Putamen (tissue), 1 donor: ENCODE measurements at regions not wholly inside any gene's neighbourhood (a gene's known extent, or its start where the extent isn't known, plus 50 kb on each side); places are given as distances from the start of the nearest gene placed in this dataset.

Source experiments
- DNase-seq: peaks from one replicate; pipeline ENCODE4 v3.0.0-alpha.2; 2016; ENCODE audit warnings: low spot score

DNA sequence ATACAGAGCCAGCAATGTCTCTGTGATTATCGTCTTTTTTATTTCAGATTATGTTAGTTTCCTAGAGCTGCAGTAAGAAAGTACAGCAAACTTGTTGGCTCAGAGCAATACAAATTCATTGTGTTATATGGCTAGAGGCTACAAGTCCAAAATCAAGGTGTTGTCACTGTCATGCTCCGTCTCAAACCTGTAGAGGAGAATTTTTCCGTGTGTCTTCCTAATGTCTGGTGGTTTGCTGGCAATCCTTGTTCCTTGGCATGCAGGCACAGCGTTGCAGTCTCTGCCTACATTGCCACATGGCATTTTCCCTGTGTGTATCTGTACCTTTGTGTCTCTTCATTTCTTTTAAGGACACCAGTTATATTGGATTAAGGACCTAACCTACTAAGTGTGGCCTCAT lies 244.4 kb downstream of the LRRIQ3 start:
- DNase-seq, result no peak

DNA sequence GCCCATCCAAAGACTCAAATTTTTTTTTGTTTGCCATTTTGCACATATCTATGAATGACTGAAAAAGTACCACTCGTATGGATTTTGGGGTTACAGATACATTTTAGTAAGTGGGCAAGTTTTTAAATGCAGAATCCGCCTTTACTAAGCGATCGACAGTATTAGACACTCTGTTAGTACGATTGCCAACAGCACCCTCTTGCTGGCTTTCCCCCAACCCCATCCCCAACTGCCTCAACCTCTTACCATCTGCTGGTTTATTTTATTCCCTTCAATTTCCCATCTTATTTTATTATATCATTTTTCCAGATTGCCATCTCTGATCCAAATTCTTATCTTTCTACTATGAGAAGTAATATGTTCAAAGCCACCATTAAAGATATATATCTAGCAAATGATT lies 244.8 kb downstream of the LRRIQ3 start:
- no peak for DNase-seq

DNA sequence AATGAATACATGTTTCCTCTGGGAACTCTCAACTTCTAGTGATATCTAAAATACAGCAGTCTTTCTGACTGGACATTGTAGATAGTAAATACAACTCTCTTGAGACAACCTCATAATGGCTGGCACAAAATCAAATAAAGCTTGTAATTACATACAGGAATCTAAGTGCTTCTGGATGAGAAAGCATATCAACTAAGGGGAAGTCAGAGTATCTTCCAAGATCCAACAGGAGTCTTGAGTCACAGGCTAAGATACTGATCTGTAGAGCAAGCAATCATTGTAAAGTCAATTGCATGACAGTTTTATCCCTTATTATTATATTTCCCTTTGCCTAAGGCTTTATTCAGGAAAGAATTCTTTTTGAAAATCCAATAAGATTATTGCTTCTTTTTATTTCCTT lies 249.9 kb downstream of the LRRIQ3 start:
- DNase-seq, result no peak

DNA sequence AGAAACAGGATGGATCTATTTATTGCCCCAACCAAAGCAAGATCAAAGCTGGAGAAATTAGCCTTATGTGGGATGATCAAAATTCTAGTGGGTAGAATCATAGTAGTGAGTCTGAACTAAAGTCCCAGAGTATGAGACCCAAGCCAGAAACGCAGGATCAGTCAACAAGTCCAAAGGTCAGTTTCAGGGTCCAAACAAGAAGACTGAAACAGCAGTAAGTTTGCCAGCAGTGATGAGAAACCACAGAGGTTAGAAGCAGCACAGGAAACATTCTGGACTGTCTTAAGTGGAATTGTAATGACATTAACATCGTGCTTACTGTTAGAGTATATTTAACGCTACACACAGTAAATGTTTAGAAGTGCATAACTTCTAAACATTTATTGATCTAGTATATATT lies 251.0 kb downstream of the LRRIQ3 start:
- DNase-seq, result no peak

DNA sequence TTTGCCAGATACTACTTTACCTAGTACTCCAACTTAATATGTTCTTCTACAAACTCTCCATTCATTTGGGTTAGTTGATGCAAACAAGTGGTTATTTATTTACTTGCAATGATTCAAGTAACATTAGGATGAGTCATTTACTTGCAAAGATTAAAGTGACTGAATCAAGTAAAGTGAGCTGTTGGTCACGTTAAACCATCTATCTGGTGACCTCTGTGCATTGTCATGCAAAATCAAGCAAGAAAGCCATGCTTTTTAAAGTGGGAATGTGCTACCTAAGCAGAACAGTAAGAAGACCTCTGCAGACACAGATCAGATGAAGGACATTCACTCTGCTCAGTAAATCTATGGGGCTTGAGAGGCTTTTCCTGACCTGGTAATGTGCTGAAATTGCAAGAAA lies 254.7 kb downstream of the LRRIQ3 start:
- DNase-seq, result no peak

DNA sequence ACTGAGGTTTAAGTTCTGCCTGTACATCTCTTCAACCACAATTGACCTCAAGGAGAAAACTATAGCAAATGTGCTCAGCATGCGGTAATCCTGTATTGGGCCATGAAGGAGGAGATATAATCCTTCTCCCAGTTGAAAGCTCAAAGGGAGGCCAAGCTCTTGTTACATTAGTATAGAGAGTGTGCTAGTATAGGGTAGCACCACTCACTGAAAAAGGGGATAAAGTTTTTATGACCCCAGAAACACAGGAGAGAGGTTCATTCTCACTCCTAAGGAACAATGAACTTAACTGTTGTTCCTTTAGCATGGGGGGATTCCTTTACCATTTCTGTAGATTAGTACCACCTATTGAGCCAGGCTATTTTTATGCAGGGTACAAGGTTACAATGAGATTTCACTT lies 267.7 kb downstream of the LRRIQ3 start:
- no peak for DNase-seq

GRCh38 chr1:73914951-73915350 lies 283.0 kb downstream of the LRRIQ3 start:
- DNase-seq, result no peak

- DNase-seq, result no peak
Measured at GRCh38 chr1:73913025-73913424, 285.0 kb downstream of the LRRIQ3 start.

GRCh38 chr1:73911849-73912248 lies 286.1 kb downstream of the LRRIQ3 start:
- DNase-seq, result no peak

DNA sequence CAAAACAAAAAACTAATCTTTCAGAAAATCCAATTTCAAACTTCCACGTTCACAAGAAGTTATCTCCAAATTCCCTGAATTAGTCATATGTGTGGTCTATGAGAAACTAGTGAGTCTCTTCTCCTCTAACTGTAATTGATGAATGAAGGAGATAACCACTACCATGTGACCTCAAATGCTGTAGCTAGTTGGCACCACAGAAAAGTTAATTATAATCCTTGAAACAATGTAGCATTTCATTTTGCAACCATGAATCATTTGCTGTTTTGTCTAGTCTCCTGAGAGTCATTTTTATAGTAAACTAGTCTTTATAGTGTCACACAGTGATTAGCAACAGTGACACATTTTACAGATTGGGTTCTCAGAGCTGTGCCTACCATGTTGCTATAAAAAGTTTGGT lies 287.5 kb downstream of the LRRIQ3 start:
- DNase-seq, result no peak

- DNase-seq, result no peak
Measured at GRCh38 chr1:73910062-73910461, 287.9 kb downstream of the LRRIQ3 start.

DNA sequence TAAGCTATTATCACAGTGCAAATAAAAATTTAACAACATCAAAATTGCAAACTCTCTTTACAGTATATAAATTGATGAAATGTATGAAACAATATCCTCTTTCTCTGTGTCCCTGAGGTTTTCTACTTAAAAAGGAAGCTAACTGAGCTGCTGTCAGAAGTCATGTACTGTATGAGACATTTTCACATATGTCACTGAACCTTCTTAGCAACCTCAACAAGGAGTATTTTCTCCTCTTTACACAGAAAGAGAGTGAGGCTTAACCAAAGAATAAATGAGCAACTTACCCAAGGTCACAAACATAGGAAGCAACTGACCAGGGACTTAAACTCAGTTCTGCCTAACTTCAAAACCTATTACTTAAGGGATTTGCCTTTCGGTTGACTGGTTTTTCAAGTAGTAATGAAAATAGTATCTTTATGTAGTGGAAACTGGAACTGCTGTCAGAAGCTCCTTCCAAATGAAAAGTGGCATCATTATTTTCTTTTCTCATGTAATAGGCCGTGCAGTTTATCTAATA lies 288.9 kb downstream of the LRRIQ3 start:
- DNase-seq, result no peak

GRCh38 chr1:73907051-73907450 lies 290.9 kb downstream of the LRRIQ3 start:
- no peak for DNase-seq

- DNase-seq, result no peak
Measured at GRCh38 chr1:73903092-73903491, 294.9 kb downstream of the LRRIQ3 start.

GRCh38 chr1:73901738-73902137 lies 296.2 kb downstream of the LRRIQ3 start:
- DNase-seq, result no peak

DNA sequence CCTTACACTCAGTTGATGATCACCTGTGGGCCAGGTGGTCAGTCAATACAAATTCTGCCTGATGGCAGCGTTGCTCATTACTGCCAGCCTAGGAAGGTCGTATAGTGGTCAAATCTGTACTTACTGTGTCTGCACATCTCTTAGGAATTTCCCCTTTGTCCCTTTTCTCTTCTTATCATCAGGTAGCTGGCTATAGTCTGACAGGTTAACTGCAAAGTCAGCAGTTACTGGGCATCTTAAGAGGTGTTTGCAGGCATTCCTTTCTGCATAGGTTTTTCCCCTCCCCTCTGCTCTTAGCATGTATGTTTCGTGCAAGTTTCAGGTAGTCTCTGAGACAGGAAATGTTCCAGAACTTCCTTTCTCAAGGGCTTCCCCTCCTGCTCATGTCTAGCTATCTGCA lies 298.7 kb downstream of the LRRIQ3 start:
- DNase-seq, result no peak

DNA sequence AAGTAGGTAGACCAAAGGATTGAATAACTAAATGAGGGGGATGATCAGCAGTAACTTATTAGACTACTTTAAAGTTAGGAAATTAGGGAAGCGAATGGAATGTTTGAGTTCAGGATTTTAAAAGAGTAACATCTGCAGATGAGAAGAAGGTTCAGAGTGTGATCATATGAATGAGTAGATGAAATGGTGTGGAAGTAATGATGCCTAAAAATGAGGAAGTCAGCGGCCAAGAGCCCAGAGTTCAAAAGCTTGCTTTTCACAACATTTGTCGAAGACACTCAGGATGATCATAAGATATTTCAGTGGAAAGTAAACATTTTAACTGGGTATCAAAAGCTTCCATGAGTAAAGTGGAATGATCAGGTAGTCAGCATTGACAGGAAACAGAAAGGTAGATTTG lies 299.4 kb downstream of the LRRIQ3 start:
- DNase-seq, result no peak

DNA sequence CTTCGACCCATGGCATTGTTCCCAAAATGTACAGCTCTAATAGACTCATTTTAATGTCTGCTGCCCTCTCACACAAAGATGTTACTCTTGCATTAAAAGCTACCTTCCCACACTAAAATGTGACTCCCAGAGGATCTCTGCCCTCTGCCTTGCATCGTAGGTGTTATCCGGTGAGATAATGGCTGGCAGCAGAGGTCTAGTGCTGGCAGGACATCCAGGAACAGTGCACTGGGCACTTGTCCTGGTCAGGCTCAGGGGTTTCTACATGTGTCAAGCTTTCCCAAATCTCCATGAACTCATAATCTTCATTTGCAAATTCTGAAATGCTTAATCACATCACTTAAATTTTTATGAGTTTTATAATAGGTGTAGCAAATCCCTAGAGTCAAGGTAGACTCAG lies 310.6 kb downstream of the LRRIQ3 start:
- no peak for DNase-seq

- no peak for DNase-seq
Measured at GRCh38 chr1:73886716-73887115, 311.3 kb downstream of the LRRIQ3 start.

DNA sequence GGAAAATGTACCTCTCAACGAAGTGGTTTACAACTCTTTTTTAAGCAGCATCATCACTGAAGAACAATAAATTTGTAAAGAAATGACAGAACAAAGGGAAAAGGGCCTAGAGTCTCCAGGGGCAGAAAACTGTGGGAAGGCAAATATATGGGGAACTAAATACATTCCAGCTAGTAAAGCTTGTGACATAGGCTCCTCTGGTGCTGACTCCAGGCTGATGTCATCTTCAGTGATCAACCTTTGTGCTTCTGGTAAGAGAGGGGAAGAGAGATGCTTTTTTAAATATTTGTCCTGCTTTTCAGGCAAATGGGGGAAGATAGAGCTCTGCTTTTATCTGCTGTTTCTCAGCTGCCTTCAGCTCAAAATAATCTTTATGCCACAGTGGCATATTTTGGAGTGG lies 323.2 kb downstream of the LRRIQ3 start:
- DNase-seq, result no peak

DNA sequence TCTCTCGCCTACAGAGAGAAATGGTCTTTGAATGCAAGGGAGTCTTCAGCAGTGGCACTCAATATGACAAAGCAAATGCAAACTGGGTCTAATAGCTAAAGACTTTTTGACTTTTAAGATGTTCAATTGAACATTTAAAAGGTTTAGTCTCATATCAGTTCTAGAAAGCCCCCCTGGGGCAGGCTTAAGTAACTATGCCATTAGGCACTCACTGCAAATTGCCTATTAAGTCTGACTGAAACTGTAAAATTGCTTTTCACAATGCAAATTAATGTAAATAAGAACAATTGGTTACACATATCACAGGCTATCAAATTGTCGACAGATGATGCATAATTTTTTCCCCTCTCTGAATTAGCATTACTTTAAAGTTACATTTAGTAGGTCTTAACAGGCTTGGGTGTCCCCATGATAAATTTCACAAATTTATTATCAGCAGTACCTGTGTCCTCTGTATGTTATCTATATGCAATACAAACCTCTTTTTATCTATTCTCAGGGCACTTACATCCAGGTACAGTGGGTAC lies 329.1 kb downstream of the LRRIQ3 start:
- no peak for DNase-seq

DNA sequence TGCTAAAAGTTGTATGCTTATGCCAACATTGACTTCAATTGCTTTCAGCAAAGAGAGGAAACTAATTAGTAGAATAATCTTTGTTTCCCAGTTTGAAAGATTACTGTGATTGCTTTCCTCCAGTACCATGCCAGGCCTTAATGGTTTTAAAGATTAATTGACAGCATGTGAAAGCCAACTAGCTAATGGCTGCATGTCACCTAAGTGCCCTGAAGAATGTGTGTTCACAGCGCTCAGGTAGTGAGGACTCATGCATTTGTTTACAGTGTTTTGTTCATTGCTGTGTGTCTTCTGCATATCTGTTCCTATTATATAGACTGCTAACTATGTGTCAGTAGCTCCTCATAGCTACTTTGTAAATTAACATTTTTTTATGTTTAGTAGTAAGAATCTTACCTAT lies 335.6 kb downstream of the LRRIQ3 start:
- DNase-seq, result no peak

DNA sequence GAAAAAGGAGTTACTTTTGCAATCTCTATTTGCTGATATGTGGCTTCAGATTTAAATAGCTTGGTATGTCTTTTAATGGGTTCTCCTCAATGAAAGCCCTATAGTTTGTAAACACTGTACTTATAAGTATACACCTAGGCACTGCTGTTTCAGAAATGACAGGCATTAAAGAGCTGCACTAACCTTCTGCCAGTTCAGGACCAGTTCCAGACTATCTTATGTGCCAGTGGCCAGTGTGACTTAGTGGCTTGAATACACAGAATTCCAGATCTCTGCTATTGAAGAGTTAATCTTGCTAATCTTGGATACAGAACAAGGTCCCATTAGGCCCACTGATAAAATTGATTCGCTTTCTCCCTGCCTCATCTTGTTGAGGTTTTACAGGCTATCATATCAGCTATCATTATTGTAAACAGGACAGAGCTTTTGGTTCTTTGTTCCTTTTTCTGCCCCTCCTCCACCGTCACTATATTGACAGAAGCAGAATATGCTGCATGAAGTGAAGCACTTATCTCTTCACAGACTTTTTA lies 337.5 kb downstream of the LRRIQ3 start:
- no peak for DNase-seq

- DNase-seq, result no peak
Measured at GRCh38 chr1:73859227-73859626, 338.7 kb downstream of the LRRIQ3 start.

DNA sequence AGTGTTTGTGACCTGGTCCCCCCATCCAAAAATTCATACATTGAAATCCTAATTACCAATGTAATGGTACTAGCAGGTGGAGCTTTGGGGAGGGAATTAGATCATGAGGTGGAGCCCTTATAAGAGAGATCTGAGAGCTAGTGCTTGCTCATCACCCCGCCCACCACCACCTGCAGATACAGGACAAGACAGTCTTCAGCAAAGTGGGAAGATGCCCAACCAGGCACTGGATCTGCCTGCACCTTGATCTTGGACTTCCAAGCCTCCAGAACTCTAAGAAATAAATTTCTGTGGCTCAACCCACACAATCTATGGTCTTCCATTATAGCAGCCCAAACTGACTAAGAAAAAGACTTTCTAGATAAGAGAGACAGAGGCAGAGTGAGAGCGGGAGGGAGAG lies 343.4 kb downstream of the LRRIQ3 start:
- DNase-seq, result no peak
